ENCODE measurements at regions not wholly inside any gene's neighbourhood (a gene's known extent, or its start where the extent isn't known, plus 50 kb on each side); places are given as distances from the start of the nearest gene placed in this dataset.

GRCh38 chr10:78176320-78177317 is 143.0 kb downstream of the RPS24 start:
- H3K4me3 ChIP-seq (ENCODE audit: control insufficient read depth in 1 of 2, extremely low read depth in 1 of 2, low read length in 1 of 2), result no peak overlapping the region
- H3K27me3 Mint-ChIP-seq, result peaks cover 0 to 2% of the 10 kb centered on the region in 2 donors
- DNase-seq (no peak), ATAC-seq (replicated peaks in 1 of 4) (no peak)
- POLR2A ChIA-PET, result no interaction called here
- H3K4me3 Mint-ChIP-seq, result no peak overlapping the region
- CTCF ChIA-PET, result interaction anchor here in 1 of 2 donors (0.6 kb wide), 1 partner anchor 373 kb away, joined by 3 read pairs; no protein-coding TSS in a partner anchor
- no peaks in the 10 kb centered on the region for H3K9me3 Mint-ChIP-seq
- no peaks in the 10 kb centered on the region for H3K4me1 Mint-ChIP-seq
- no peaks in the 10 kb centered on the region for H3K9me3 ChIP-seq
- no peaks in the 10 kb centered on the region for H3K4me1 ChIP-seq (ENCODE audit: control insufficient read depth in 1 of 2, extremely low read depth in 1 of 2, insufficient read depth in 2 of 2, low read length in 2 of 2)
- no peak overlapping the region for H3K27ac ChIP-seq (ENCODE audit: low read length)
- H3K36me3 Mint-ChIP-seq, result no peaks in the 10 kb centered on the region
- H3K27ac Mint-ChIP-seq, result no peak overlapping the region
- peaks cover 0 to 14% of the 10 kb centered on the region in 2 experiments for H3K27me3 ChIP-seq (replicated peaks in 1 of 2; ENCODE audit: control insufficient read depth in 2 of 2, extremely low read depth in 1 of 2, insufficient read depth in 2 of 2, low read length in 1 of 2)
- no peaks in the 10 kb centered on the region for H3K36me3 ChIP-seq (ENCODE audit: control insufficient read depth in 2 of 2, extremely low read depth in 1 of 2, insufficient read depth in 1 of 2, low read length in 1 of 2)
- WGBS (ENCODE audit: insufficient coverage), result 89% methylated on average over 21 of the region's 24 CpGs

DNA sequence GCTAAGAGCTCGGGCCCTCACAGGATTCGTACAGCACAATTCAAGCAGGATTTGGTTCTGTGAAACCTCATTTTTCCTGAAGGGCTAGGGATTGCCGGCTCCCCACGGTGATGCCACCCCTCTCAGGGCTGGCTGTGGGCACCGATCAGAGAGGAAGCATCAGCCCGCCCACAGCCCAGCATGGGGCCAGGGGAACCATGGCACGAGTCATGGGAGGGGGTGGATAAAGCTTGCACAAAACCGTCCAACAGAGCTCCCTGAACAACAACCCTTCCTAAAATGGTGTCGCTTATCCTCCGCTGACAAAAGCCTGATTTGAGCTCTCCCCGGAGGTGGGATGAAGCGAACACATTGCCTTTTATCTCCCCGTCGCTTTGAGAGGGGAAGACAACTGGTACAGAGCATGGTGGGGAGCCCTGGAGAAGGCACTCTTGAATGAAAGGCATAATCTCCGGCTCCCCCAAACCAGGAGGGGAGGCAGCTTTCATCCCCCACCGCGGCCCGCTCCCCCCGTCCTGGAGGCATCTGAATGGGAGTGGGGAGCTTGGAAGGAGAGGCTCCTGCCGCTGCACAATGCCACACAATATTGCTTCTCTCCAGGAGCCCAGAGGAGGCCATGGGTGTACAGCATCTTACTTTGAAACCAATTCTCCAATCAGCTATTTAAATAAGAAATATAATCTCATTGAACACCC is 144.0 kb downstream of the RPS24 start:
- H3K4me3 ChIP-seq (ENCODE audit: control insufficient read depth in 1 of 2, extremely low read depth in 1 of 2, low read length in 1 of 2), result no peak overlapping the region
- Mint-ChIP-seq H3K36me3 (no peaks in the 10 kb centered on the region), H3K27me3 (peaks cover 0 to 2% of the 10 kb centered on the region in 2 donors), H3K4me3 (no peak overlapping the region), H3K9me3 (no peaks in the 10 kb centered on the region), H3K27ac (no peak overlapping the region), H3K4me1 (no peaks in the 10 kb centered on the region)
- CTCF ChIA-PET, result no interaction called here
- H3K27me3 ChIP-seq (replicated peaks in 1 of 2; ENCODE audit: control insufficient read depth in 2 of 2, extremely low read depth in 1 of 2, insufficient read depth in 2 of 2, low read length in 1 of 2), result peaks cover 0 to 14% of the 10 kb centered on the region in 2 experiments
- no peak for ATAC-seq (replicated peaks in 1 of 4)
- POLR2A ChIA-PET, result no interaction called here
- no peak overlapping the region for H3K27ac ChIP-seq (ENCODE audit: low read length)
- H3K9me3 ChIP-seq, result no peaks in the 10 kb centered on the region
- WGBS (ENCODE audit: insufficient coverage), result 82% methylated on average over 10 of the region's 20 CpGs
- no peak for DNase-seq
- H3K36me3 ChIP-seq (ENCODE audit: control insufficient read depth in 2 of 2, extremely low read depth in 1 of 2, insufficient read depth in 1 of 2, low read length in 1 of 2), result no peaks in the 10 kb centered on the region
- H3K4me1 ChIP-seq (ENCODE audit: control insufficient read depth in 1 of 2, extremely low read depth in 1 of 2, insufficient read depth in 2 of 2, low read length in 2 of 2), result no peaks in the 10 kb centered on the region

- ATAC-seq (replicated peaks in 1 of 4) (no peak), DNase-seq (no peak)
- no peaks in the 10 kb centered on the region for H3K9me3 Mint-ChIP-seq
- WGBS (ENCODE audit: insufficient coverage), result 84% methylated on average over 6 of the region's 8 CpGs
- Histone ChIP-seq H3K27me3 (replicated peaks in 1 of 2; ENCODE audit: control insufficient read depth in 2 of 2, extremely low read depth in 1 of 2, insufficient read depth in 2 of 2, low read length in 1 of 2) (peaks cover 0 to 14% of the 10 kb centered on the region in 2 experiments), H3K9me3 (no peaks in the 10 kb centered on the region), H3K4me3 (ENCODE audit: control insufficient read depth in 1 of 2, extremely low read depth in 1 of 2, low read length in 1 of 2) (no peak overlapping the region), H3K4me1 (ENCODE audit: control insufficient read depth in 1 of 2, extremely low read depth in 1 of 2, insufficient read depth in 2 of 2, low read length in 2 of 2) (no peaks in the 10 kb centered on the region), H3K27ac (ENCODE audit: low read length) (no peak overlapping the region), H3K36me3 (ENCODE audit: control insufficient read depth in 2 of 2, extremely low read depth in 1 of 2, insufficient read depth in 1 of 2, low read length in 1 of 2) (no peaks in the 10 kb centered on the region)
- H3K4me3 Mint-ChIP-seq, result no peak overlapping the region
- CTCF ChIA-PET, result no interaction called here
- H3K27me3 Mint-ChIP-seq, result peaks cover 0 to 2% of the 10 kb centered on the region in 2 donors
- no peak overlapping the region for H3K27ac Mint-ChIP-seq
- POLR2A ChIA-PET, result no interaction called here
- no peaks in the 10 kb centered on the region for H3K4me1 Mint-ChIP-seq
- no peaks in the 10 kb centered on the region for H3K36me3 Mint-ChIP-seq
Measured at GRCh38 chr10:78178397-78178796, 144.7 kb downstream of the RPS24 start.

- peaks cover 0 to 14% of the 10 kb centered on the region in 2 experiments for H3K27me3 ChIP-seq (replicated peaks in 1 of 2; ENCODE audit: control insufficient read depth in 2 of 2, extremely low read depth in 1 of 2, insufficient read depth in 2 of 2, low read length in 1 of 2)
- H3K36me3 ChIP-seq (ENCODE audit: control insufficient read depth in 2 of 2, extremely low read depth in 1 of 2, insufficient read depth in 1 of 2, low read length in 1 of 2), result no peaks in the 10 kb centered on the region
- ChIA-PET CTCF (no interaction called here), POLR2A (no interaction called here)
- H3K4me1 ChIP-seq (ENCODE audit: control insufficient read depth in 1 of 2, extremely low read depth in 1 of 2, insufficient read depth in 2 of 2, low read length in 2 of 2), result no peaks in the 10 kb centered on the region
- no peak overlapping the region for H3K4me3 ChIP-seq (ENCODE audit: control insufficient read depth in 1 of 2, extremely low read depth in 1 of 2, low read length in 1 of 2)
- no peak overlapping the region for H3K4me3 Mint-ChIP-seq
- no peaks in the 10 kb centered on the region for H3K4me1 Mint-ChIP-seq
- H3K27ac ChIP-seq (ENCODE audit: low read length), result no peak overlapping the region
- H3K36me3 Mint-ChIP-seq, result no peaks in the 10 kb centered on the region
- H3K9me3 ChIP-seq, result no peaks in the 10 kb centered on the region
- H3K9me3 Mint-ChIP-seq, result no peaks in the 10 kb centered on the region
- DNase-seq, result no peak
- 73% methylated on average over 5 of the region's 7 CpGs for WGBS (ENCODE audit: insufficient coverage)
- no peak for ATAC-seq (replicated peaks in 1 of 4)
- no peak overlapping the region for H3K27ac Mint-ChIP-seq
- H3K27me3 Mint-ChIP-seq, result peaks cover 0 to 2% of the 10 kb centered on the region in 2 donors
Measured at GRCh38 chr10:78178940-78179339, 145.3 kb downstream of the RPS24 start.

DNA sequence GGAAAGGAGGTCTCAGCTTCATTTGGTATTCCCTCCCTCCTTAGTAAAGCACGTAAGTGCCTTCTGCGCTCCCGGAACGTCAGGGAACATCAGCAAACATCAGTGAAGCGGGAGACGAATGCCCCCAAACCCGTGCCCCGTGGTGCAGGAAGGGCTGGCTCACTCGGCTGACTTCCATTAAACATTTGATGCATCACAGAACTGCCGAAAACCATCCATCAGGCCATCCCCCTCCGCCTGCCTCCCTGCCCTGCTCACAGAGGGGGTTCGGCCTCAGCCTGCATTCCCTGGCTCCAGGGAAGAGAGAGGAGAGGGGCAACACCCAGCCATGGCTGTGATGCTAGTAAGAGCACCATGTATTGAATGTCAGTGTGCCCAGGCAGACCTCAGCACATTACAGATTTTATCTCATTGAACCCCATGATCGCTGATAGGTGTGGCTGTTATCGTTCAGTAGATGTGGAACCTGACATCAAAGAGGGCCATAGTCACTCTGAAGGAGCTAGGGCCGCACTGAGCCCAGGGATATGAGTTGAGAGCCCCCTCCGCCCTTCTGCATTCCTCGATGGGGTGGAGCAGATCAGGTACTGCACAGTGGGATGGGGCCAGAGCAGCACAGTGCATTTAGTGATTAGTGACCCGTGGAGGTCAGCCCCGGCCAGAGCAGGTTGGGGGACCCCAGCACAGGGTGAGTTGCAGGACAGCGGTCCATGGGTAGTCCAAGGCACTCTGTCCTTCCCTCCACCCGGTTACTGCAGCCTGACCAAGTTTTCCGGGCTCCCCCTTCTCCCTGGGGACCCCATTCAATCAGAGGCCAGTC is 146.4 kb downstream of the RPS24 start:
- ChIA-PET POLR2A (no interaction called here), CTCF (no interaction called here)
- H3K27ac Mint-ChIP-seq, result no peak overlapping the region
- H3K4me1 Mint-ChIP-seq, result no peaks in the 10 kb centered on the region
- no peaks in the 10 kb centered on the region for H3K36me3 ChIP-seq (ENCODE audit: control insufficient read depth in 2 of 2, extremely low read depth in 1 of 2, insufficient read depth in 1 of 2, low read length in 1 of 2)
- no peak for ATAC-seq (replicated peaks in 1 of 4)
- peaks cover 0 to 12% of the 10 kb centered on the region in 2 experiments for H3K27me3 ChIP-seq (replicated peaks in 1 of 2; ENCODE audit: control insufficient read depth in 2 of 2, extremely low read depth in 1 of 2, insufficient read depth in 2 of 2, low read length in 1 of 2)
- no peak overlapping the region for H3K4me3 Mint-ChIP-seq
- H3K9me3 ChIP-seq, result no peaks in the 10 kb centered on the region
- H3K36me3 Mint-ChIP-seq, result no peaks in the 10 kb centered on the region
- WGBS (ENCODE audit: insufficient coverage), result 73% methylated on average over 18 of the region's 22 CpGs
- no peak for DNase-seq
- H3K4me3 ChIP-seq (ENCODE audit: control insufficient read depth in 1 of 2, extremely low read depth in 1 of 2, low read length in 1 of 2), result no peak overlapping the region
- no peaks in the 10 kb centered on the region for H3K9me3 Mint-ChIP-seq
- peaks cover 0 to 2% of the 10 kb centered on the region in 2 donors for H3K27me3 Mint-ChIP-seq
- no peaks in the 10 kb centered on the region for H3K4me1 ChIP-seq (ENCODE audit: control insufficient read depth in 1 of 2, extremely low read depth in 1 of 2, insufficient read depth in 2 of 2, low read length in 2 of 2)
- H3K27ac ChIP-seq (ENCODE audit: low read length), result no peak overlapping the region

DNA sequence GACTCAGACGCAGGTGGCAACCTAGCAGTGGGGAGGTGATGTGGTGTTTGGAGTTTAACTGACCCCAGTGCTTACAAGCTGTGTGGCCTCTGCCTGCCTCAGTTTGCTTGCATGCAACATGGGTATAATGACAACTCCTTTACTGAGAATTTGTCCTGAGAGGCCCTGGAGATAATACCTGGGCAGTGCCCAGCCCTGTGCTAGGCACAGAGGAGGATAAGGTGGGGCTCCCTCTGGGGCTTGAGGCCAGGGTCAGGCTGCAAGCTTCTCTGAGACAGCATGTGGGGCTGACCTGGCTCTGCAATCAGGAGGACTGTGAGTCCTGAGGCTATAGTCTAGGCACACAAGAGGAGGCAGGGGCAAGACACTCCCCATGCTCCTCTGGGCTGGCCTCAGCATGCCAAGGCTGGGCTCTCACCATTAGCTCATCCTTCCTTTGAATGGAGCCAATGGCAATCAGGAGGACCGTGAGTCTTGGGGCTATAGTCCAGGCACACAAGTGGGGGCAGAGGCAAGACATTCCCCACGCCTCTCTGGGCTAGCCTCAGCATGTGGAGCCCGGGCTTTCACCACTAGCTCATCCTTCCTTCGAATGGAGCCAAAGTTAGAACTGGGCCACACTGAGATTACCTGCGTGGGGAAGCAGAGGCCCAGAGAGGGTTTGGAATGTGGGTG is 147.9 kb downstream of the RPS24 start:
- Histone ChIP-seq H3K4me3 (ENCODE audit: control insufficient read depth in 1 of 2, extremely low read depth in 1 of 2, low read length in 1 of 2) (no peak overlapping the region), H3K9me3 (no peaks in the 10 kb centered on the region), H3K4me1 (ENCODE audit: control insufficient read depth in 1 of 2, extremely low read depth in 1 of 2, insufficient read depth in 2 of 2, low read length in 2 of 2) (no peaks in the 10 kb centered on the region), H3K36me3 (ENCODE audit: control insufficient read depth in 2 of 2, extremely low read depth in 1 of 2, insufficient read depth in 1 of 2, low read length in 1 of 2) (no peaks in the 10 kb centered on the region), H3K27me3 (replicated peaks in 1 of 2; ENCODE audit: control insufficient read depth in 2 of 2, extremely low read depth in 1 of 2, insufficient read depth in 2 of 2, low read length in 1 of 2) (peaks cover 0 to 11% of the 10 kb centered on the region in 2 experiments), H3K27ac (ENCODE audit: low read length) (no peak overlapping the region)
- DNase-seq, result no peak
- CTCF ChIA-PET, result no interaction called here
- no peak for ATAC-seq (replicated peaks in 1 of 4)
- H3K9me3 Mint-ChIP-seq, result no peaks in the 10 kb centered on the region
- no peaks in the 10 kb centered on the region for H3K4me1 Mint-ChIP-seq
- H3K27me3 Mint-ChIP-seq, result peaks cover 0 to 2% of the 10 kb centered on the region in 2 donors
- no peaks in the 10 kb centered on the region for H3K36me3 Mint-ChIP-seq
- WGBS (ENCODE audit: insufficient coverage), result 79% methylated on average over 3 of the region's 6 CpGs
- H3K4me3 Mint-ChIP-seq, result no peak overlapping the region
- POLR2A ChIA-PET, result interaction anchor here in 1 of 2 donors (0.5 kb wide), 1 partner anchor 23 kb away, joined by 4 read pairs; no protein-coding TSS in a partner anchor
- no peak overlapping the region for H3K27ac Mint-ChIP-seq

All from T-cell (primary cell).